GM12878 (cell line): ENCODE measurements at regions not wholly inside any gene's neighbourhood (a gene's known extent, or its start where the extent isn't known, plus 50 kb on each side); places are given as distances from the start of the nearest gene placed in this dataset.

Source experiments
- CHD4 ChIP-seq: fragments of 200-600 bp; sonication (generic); IDR thresholded peaks from 2 replicates; pipeline ENCODE4 v1.6.1; 2016; ENCODE audit warnings: mild to moderate bottlenecking
- EGR1 ChIP-seq, 2 experiments: IDR thresholded peaks; 1 replicate in 1 of 2; 2 replicates in 1 of 2; pipeline ENCODE4 v1.6.1; 2011 to 2012; ENCODE audit warnings: low read depth in 2 of 2, low read length in 2 of 2, borderline replicate concordance in 1 of 2, mild to moderate bottlenecking in 1 of 2, moderate library complexity in 1 of 2
- JUND ChIP-seq: IDR thresholded peaks from 2 replicates; pipeline ENCODE4 v1.6.1; 2012; ENCODE audit warnings: low read depth, mild to moderate bottlenecking, low read length, improper control_type of control experiment, moderate library complexity
- MYB ChIP-seq: fragments of 150-350 bp; IDR thresholded peaks from 2 replicates; pipeline ENCODE4 v1.6.1; 2014; ENCODE audit warnings: mild to moderate bottlenecking, low read depth, low read length, borderline replicate concordance
- NFIC ChIP-seq: IDR thresholded peaks from 2 replicates; pipeline ENCODE4 v1.6.1; 2012; ENCODE audit warnings: low read depth, mild to moderate bottlenecking, inconsistent platforms, low read length, moderate library complexity
- POLR2A ChIP-seq: IDR thresholded peaks from 2 replicates; pipeline ENCODE4 v1.6.1; 2011; ENCODE audit warnings: low read depth, mild to moderate bottlenecking, low read length
- RFX5 ChIP-seq: IDR thresholded peaks from 2 replicates; pipeline ENCODE4 v1.6.1; 2011; ENCODE audit warnings: low read depth, low read length, improper control_type of control experiment
- SIN3A ChIP-seq: IDR thresholded peaks from 2 replicates; pipeline ENCODE4 v1.6.1; 2012; ENCODE audit warnings: low read depth, low read length, improper control_type of control experiment
- SP1 ChIP-seq: IDR thresholded peaks from one replicate; pipeline ENCODE4 v1.6.1; 2011; ENCODE audit warnings: low read depth, low read length
- YY1 ChIP-seq: IDR thresholded peaks from 2 replicates; pipeline ENCODE4 v1.6.1; 2011; ENCODE audit warnings: low read depth, mild to moderate bottlenecking, low read length
- TF ChIP-seq, protein P1 (sequence below): fragments of 450-650 bp; IDR thresholded peaks from 2 replicates; pipeline ENCODE4 v1.6.1; 2016; ENCODE audit warnings: mild to moderate bottlenecking
- TF ChIP-seq, protein P2 (sequence below), 3 experiments: IDR thresholded peaks in 2 of 3; conservative IDR thresholded peaks in 1 of 3; 2 replicates each; pipeline ENCODE4 v1.5.1; 2011; ENCODE audit warnings: low read depth in 3 of 3, low read length in 3 of 3, mild to moderate bottlenecking in 3 of 3, control low read depth in 2 of 3, moderate library complexity in 2 of 3, inconsistent platforms in 1 of 3, mixed read lengths in 1 of 3; ENCODE audit not compliant: control insufficient read depth in 2 of 3, insufficient read depth in 1 of 3; ENCODE audit errors: extremely low read depth in 1 of 3
- TF ChIP-seq, protein P3 (sequence below): fragments of 450-650 bp; IDR thresholded peaks from 2 replicates; pipeline ENCODE4 v1.6.1; 2017; ENCODE audit warnings: mild to moderate bottlenecking, low read depth, inconsistent platforms; ENCODE audit not compliant: poor library complexity, severe bottlenecking
- TF ChIP-seq, protein P4 (sequence below): IDR thresholded peaks from 2 replicates; pipeline ENCODE4 v1.6.1; 2011; ENCODE audit warnings: low read depth, mild to moderate bottlenecking, low read length, moderate library complexity, borderline replicate concordance; ENCODE audit errors: extremely low read depth

DNA sequence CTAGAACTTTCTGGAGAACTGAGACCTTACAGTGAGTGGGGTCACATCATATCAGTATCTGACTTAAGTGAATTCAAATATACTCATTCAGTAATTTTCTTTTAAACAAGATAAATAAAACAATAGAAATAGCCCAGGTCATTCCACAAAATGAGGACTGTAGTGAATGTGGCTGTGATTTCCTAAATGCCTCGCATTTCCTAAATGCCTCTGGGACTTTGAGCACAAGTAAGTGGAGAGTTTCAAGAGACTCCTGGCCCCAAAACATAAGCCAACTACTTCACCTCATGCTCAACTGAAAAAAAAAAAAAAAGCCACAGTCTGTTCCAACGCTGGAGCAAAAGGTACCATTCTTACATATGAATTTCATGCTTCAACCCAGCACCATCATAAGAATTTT is 81.5 kb downstream of the ZNF281 start:
- TF ChIP-seq, protein P1, sequence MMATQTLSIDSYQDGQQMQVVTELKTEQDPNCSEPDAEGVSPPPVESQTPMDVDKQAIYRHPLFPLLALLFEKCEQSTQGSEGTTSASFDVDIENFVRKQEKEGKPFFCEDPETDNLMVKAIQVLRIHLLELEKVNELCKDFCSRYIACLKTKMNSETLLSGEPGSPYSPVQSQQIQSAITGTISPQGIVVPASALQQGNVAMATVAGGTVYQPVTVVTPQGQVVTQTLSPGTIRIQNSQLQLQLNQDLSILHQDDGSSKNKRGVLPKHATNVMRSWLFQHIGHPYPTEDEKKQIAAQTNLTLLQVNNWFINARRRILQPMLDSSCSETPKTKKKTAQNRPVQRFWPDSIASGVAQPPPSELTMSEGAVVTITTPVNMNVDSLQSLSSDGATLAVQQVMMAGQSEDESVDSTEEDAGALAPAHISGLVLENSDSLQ = no peak
- TF ChIP-seq EGR1 (IDR thresholded peaks at IDR 0.05; ENCODE audit: borderline replicate concordance in 1 of 2, low read depth in 2 of 2, low read length in 2 of 2) (no peak), CHD4 (no peak), RFX5 (no peak), POLR2A (no peak), YY1 (no peak), NFIC (no peak), JUND (no peak), SP1 (no peak), MYB (no peak), SIN3A (no peak)
- TF ChIP-seq, protein P2, sequence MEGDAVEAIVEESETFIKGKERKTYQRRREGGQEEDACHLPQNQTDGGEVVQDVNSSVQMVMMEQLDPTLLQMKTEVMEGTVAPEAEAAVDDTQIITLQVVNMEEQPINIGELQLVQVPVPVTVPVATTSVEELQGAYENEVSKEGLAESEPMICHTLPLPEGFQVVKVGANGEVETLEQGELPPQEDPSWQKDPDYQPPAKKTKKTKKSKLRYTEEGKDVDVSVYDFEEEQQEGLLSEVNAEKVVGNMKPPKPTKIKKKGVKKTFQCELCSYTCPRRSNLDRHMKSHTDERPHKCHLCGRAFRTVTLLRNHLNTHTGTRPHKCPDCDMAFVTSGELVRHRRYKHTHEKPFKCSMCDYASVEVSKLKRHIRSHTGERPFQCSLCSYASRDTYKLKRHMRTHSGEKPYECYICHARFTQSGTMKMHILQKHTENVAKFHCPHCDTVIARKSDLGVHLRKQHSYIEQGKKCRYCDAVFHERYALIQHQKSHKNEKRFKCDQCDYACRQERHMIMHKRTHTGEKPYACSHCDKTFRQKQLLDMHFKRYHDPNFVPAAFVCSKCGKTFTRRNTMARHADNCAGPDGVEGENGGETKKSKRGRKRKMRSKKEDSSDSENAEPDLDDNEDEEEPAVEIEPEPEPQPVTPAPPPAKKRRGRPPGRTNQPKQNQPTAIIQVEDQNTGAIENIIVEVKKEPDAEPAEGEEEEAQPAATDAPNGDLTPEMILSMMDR (IDR thresholded peaks at IDR 0.05 in 2 of 3, conservative IDR thresholded peaks at IDR 0.05 in 1 of 3; ENCODE audit: control insufficient read depth in 2 of 3, extremely low read depth in 1 of 3, insufficient read depth in 1 of 3, low read depth in 3 of 3, low read length in 3 of 3) = no peak
- TF ChIP-seq, protein P3, sequence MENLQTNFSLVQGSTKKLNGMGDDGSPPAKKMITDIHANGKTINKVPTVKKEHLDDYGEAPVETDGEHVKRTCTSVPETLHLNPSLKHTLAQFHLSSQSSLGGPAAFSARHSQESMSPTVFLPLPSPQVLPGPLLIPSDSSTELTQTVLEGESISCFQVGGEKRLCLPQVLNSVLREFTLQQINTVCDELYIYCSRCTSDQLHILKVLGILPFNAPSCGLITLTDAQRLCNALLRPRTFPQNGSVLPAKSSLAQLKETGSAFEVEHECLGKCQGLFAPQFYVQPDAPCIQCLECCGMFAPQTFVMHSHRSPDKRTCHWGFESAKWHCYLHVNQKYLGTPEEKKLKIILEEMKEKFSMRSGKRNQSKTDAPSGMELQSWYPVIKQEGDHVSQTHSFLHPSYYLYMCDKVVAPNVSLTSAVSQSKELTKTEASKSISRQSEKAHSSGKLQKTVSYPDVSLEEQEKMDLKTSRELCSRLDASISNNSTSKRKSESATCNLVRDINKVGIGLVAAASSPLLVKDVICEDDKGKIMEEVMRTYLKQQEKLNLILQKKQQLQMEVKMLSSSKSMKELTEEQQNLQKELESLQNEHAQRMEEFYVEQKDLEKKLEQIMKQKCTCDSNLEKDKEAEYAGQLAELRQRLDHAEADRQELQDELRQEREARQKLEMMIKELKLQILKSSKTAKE = no peak
- TF ChIP-seq, protein P4, sequence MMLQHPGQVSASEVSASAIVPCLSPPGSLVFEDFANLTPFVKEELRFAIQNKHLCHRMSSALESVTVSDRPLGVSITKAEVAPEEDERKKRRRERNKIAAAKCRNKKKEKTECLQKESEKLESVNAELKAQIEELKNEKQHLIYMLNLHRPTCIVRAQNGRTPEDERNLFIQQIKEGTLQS = no peak
